Esophagus muscularis mucosa (tissue), 4 donors: ENCODE measurements at regions not wholly inside any gene's neighbourhood (a gene's known extent, or its start where the extent isn't known, plus 50 kb on each side); places are given as distances from the start of the nearest gene placed in this dataset.
A peak's percentile ranks its signal among the peaks of the same experiment; 100 is the strongest.

Source experiments
- DNase-seq: peaks from one replicate; pipeline ENCODE4 v3.0.0-alpha.2; 2017; ENCODE audit errors: extremely low spot score
- H3K27ac ChIP-seq, 4 donors: fragments of 200-600 bp; sonication (generic); replicated peaks in 1 of 4; 1 replicate in 3 of 4; 2 replicates in 1 of 4; pipeline ENCODE4 v1.5.1; 2016 to 2019; ENCODE audit warnings: mild to moderate bottlenecking in 1 of 4
- H3K27me3 ChIP-seq, 4 donors: fragments of 200-600 bp; sonication (generic); one replicate each; pipeline versions ENCODE4 v1.5.1 to v1.6.0; 2016 to 2019
- H3K36me3 ChIP-seq, 4 donors: fragments of 200-600 bp; sonication (generic); one replicate each; pipeline ENCODE4 v1.5.1; 2016 to 2019
- H3K4me1 ChIP-seq, 4 donors: fragments of 200-600 bp; sonication (generic); one replicate each; pipeline ENCODE4 v1.5.1; 2016 to 2019
- H3K4me3 ChIP-seq, 4 donors: fragments of 200-600 bp; sonication (generic); 1 replicate in 2 of 4; 2 replicates in 2 of 4; pipeline ENCODE4 v1.5.1; 2016 to 2019; ENCODE audit warnings: mild to moderate bottlenecking in 4 of 4, moderate library complexity in 1 of 4
- H3K9me3 ChIP-seq, 4 donors: fragments of 200-600 bp; sonication (generic); 1 replicate in 3 of 4; 2 replicates in 1 of 4; pipeline ENCODE4 v1.5.1; 2016 to 2019
- CTCF ChIP-seq, 3 experiments: fragments of 200-600 bp in 2 of 3; fragments of 450-650 bp in 1 of 3; sonication (generic) in 2 of 3; IDR thresholded peaks; one replicate each; pipeline ENCODE4 v1.5.1; 2017 to 2019; ENCODE audit warnings: antibody characterized with exemption in 3 of 3, mild to moderate bottlenecking in 2 of 3, moderate library complexity in 1 of 3
- EP300 ChIP-seq: sonication (generic); formaldehyde crosslinking; IDR thresholded peaks from one replicate; pipeline ENCODE4 v1.6.1; 2017; ENCODE audit warnings: antibody characterized with exemption
- POLR2A ChIP-seq: fragments of 450-650 bp; IDR thresholded peaks from one replicate; pipeline ENCODE4 v1.6.1; 2017; ENCODE audit warnings: antibody characterized with exemption, moderate library complexity, mild to moderate bottlenecking, low read depth
- POLR2AphosphoS5 ChIP-seq, 2 donors: sonication (generic); formaldehyde crosslinking; IDR thresholded peaks; one replicate each; pipeline ENCODE4 v1.6.1; 2017; ENCODE audit warnings: antibody characterized with exemption in 2 of 2
- WGBS: methylation state at CpG from one replicate; pipeline ENCODE4 v1.1.5; 2018; 5-methylcytosine and 5-hydroxymethylcytosine counted together
- intact Hi-C: fragments of 100-400 bp; cut with DNase I; formaldehyde crosslinking; loops from one replicate; pipeline ENCODE4 v1.15.1; 2023

DNA sequence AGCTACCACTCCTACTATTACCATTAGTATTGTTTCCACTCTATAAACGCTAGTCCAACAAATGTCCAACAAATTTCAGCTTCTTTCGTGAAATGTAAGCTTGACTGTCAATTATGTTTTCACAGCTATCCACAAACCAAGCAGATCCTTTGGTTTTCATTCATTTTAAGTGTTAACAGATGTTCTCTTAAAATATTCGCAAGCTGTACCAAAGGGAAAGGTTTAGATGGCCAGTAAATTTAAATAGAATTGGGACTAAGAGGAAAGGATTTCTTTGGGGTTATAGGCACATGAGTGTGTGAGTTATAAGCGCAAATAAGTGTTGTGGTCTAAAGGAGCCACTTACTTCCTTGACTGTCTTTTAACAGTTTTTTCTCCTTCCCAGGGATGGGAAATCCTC lies 136.8 kb upstream of the ADRA1B start:
- no peaks in the 10 kb centered on the region for H3K9me3 ChIP-seq
- TF ChIP-seq POLR2AphosphoS5 (IDR thresholded peaks at IDR 0.05) (no peak), POLR2A (no peak)
- H3K27ac ChIP-seq = no peak overlapping the region
- intact Hi-C loops = no loop called here
- peaks cover 0 to 5% (median 0%) of the 10 kb centered on the region in 4 donors for H3K27me3 ChIP-seq
- DNase-seq = no peak
- no peak overlapping the region for H3K4me3 ChIP-seq
- no peaks in the 10 kb centered on the region for H3K36me3 ChIP-seq
- no peaks in the 10 kb centered on the region for H3K4me1 ChIP-seq
- 73% methylated on average over 4 of the region's 4 CpGs for WGBS

- H3K4me1 ChIP-seq = no peaks in the 10 kb centered on the region
- DNase-seq = no peak
- no peak overlapping the region for H3K4me3 ChIP-seq
- WGBS = 91% methylated on average over 3 of the region's 3 CpGs
- intact Hi-C loops = no loop called here
- TF ChIP-seq POLR2AphosphoS5 (IDR thresholded peaks at IDR 0.05) = no peak
- TF ChIP-seq CTCF (IDR thresholded peaks at IDR 0.05) = no peak
- no peak for TF ChIP-seq EP300
- no peak for TF ChIP-seq POLR2A
- H3K27me3 ChIP-seq = peaks cover 0 to 5% (median 0%) of the 10 kb centered on the region in 4 donors
- no peaks in the 10 kb centered on the region for H3K9me3 ChIP-seq
- H3K36me3 ChIP-seq = no peaks in the 10 kb centered on the region
- H3K27ac ChIP-seq = no peak overlapping the region
Measured at GRCh38 chr5:159780246-159780645, 136.0 kb upstream of the ADRA1B start.

- 85% methylated on average over 3 of the region's 3 CpGs for WGBS
- Histone ChIP-seq H3K27me3 (peaks cover 0 to 15% (median 0%) of the 10 kb centered on the region in 4 donors), H3K9me3 (no peaks in the 10 kb centered on the region), H3K4me3 (no peak overlapping the region), H3K4me1 (peaks cover 0 to 9% (median 3%) of the 10 kb centered on the region in 4 donors), H3K36me3 (no peaks in the 10 kb centered on the region), H3K27ac (peak overlapping the region in 1 of 4 donors; percentile 8)
- TF ChIP-seq POLR2A (no peak), POLR2AphosphoS5 (IDR thresholded peaks at IDR 0.05) (no peak), EP300 (no peak), CTCF (IDR thresholded peaks at IDR 0.05) (no peak)
- intact Hi-C loops = no loop called here
- DNase-seq = peak; percentile 60
Measured at GRCh38 chr5:159781626-159782157, 134.6 kb upstream of the ADRA1B start.

DNA sequence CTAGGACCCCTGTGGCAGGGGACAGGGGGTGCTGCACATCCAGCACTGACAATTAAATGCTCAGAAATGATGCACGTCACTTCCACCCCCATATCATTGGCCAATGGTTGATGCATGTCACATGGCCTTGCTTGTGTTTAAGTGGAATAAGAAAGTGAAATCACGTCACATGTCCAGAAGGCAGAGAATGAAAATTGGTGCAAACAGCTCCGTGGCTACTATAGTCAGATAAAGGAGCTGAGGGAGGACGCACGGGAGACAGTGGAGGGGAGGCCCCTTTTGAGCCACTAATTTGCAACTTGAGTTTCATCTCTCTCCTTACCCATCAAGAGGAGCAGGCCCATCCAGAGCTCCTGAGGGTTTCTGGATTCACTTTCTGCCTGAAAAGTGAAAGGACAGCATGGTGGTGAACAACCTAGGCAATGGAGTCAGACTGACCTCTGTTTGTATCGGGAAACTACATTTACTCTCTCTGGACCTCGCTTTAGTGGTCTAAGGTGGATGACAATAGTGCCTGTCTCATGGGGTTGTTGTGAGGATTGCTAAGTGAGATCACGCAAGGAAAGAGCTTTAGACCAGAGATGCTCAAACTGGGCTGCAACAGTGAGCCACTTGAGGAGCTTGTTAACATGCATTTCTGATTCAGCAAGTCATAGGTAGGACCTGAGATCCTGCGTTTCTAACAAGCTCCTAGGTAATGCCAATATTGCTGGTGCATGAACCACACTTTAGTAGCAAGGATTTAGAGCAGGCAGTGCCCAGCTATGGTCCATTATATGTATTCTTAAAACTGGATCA lies 133.9 kb upstream of the ADRA1B start:
- H3K27ac ChIP-seq = no peak overlapping the region
- peaks cover 0 to 13% (median 3%) of the 10 kb centered on the region in 4 donors for H3K4me1 ChIP-seq
- DNase-seq = peak; percentile 86
- WGBS = 93% methylated on average over 9 of the region's 9 CpGs
- H3K36me3 ChIP-seq = no peaks in the 10 kb centered on the region
- TF ChIP-seq CTCF (IDR thresholded peaks at IDR 0.05) (no peak), POLR2A (no peak), EP300 (no peak), POLR2AphosphoS5 (IDR thresholded peaks at IDR 0.05) (no peak)
- H3K27me3 ChIP-seq = peaks cover 0 to 18% (median 0%) of the 10 kb centered on the region in 4 donors
- H3K4me3 ChIP-seq = no peak overlapping the region
- intact Hi-C loops = no loop called here
- no peaks in the 10 kb centered on the region for H3K9me3 ChIP-seq

DNA sequence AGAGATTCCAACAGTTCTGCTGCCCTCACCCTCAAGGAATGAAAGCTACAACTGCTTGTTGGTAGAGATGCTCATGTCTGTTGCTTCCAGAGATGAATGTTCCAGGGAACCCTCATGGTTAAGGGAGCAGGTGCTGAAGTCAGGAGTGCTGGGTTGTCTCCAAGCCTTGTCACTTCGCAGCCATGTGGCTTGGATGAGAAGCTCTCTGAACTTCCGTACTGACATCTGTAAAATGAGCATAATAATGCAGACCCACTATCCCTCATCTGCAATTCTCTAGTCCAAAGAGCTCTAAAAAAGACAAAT lies 133.3 kb upstream of the ADRA1B start:
- Histone ChIP-seq H3K36me3 (no peaks in the 10 kb centered on the region), H3K9me3 (no peaks in the 10 kb centered on the region), H3K4me3 (no peak overlapping the region), H3K27me3 (peaks cover 0 to 18% (median 0%) of the 10 kb centered on the region in 4 donors), H3K27ac (no peak overlapping the region), H3K4me1 (peaks cover 0 to 16% (median 4%) of the 10 kb centered on the region in 4 donors)
- no peak for DNase-seq
- intact Hi-C loops = no loop called here
- TF ChIP-seq POLR2AphosphoS5 (IDR thresholded peaks at IDR 0.05) (no peak), EP300 (no peak), POLR2A (no peak), CTCF (IDR thresholded peaks at IDR 0.05) (no peak)
- WGBS = 95% methylated on average over 2 of the region's 2 CpGs
